Hepatocyte (in vitro differentiated cells): ENCODE measurements at regions not wholly inside any gene's neighbourhood (a gene's known extent, or its start where the extent isn't known, plus 50 kb on each side); places are given as distances from the start of the nearest gene placed in this dataset.

ENCODE experiments used
- DNase-seq: peaks from one replicate; pipeline ENCODE4 v3.0.0-alpha.2; 2016; ENCODE audit warnings: low spot score
- H2AFZ ChIP-seq: fragments of 200-600 bp; sonication (generic); 2 replicates; pipeline ENCODE4 v1.6.0; 2016; ENCODE audit warnings: antibody characterized with exemption, mild to moderate bottlenecking
- H3K27ac ChIP-seq: fragments of 200-600 bp; sonication (generic); 2 replicates; pipeline ENCODE4 v1.5.1; 2016; ENCODE audit warnings: mild to moderate bottlenecking
- H3K27me3 ChIP-seq: fragments of 200-600 bp; sonication (generic); 2 replicates; pipeline ENCODE4 v1.6.1; 2016
- H3K36me3 ChIP-seq: fragments of 200-600 bp; sonication (generic); replicated peaks from 2 replicates; pipeline ENCODE4 v1.5.1; 2016; ENCODE audit warnings: low read depth; ENCODE audit not compliant: insufficient read depth
- H3K4me1 ChIP-seq: fragments of 200-600 bp; sonication (generic); 2 replicates; pipeline ENCODE4 v1.5.1; 2016; ENCODE audit warnings: mild to moderate bottlenecking, moderate library complexity; ENCODE audit not compliant: insufficient read depth
- H3K4me2 ChIP-seq: fragments of 200-600 bp; sonication (generic); 2 replicates; pipeline ENCODE4 v1.6.0; 2016
- H3K4me3 ChIP-seq: fragments of 200-600 bp; sonication (generic); 2 replicates; pipeline ENCODE4 v1.5.1; 2016; ENCODE audit warnings: mild to moderate bottlenecking
- H3K79me2 ChIP-seq: fragments of 200-600 bp; sonication (generic); 2 replicates; pipeline ENCODE4 v1.6.0; 2017; ENCODE audit warnings: mild to moderate bottlenecking
- H3K9me2 ChIP-seq: fragments of 200-600 bp; sonication (generic); replicated peaks from 2 replicates; pipeline ENCODE4 v1.6.0; 2017; ENCODE audit warnings: mild to moderate bottlenecking; ENCODE audit not compliant: insufficient read depth
- H3K9me3 ChIP-seq: fragments of 200-600 bp; sonication (generic); 2 replicates; pipeline ENCODE4 v1.5.1; 2016; ENCODE audit warnings: low read depth, mild to moderate bottlenecking
- H4K20me1 ChIP-seq: fragments of 200-600 bp; sonication (generic); 2 replicates; pipeline ENCODE4 v1.6.0; 2016; ENCODE audit warnings: mild to moderate bottlenecking; ENCODE audit not compliant: insufficient read depth, poor library complexity, severe bottlenecking
- CTCF ChIP-seq: fragments of 200-600 bp; sonication (generic); IDR thresholded peaks from 2 replicates; pipeline ENCODE4 v1.5.1; 2016; ENCODE audit warnings: antibody characterized with exemption, mild to moderate bottlenecking; ENCODE audit not compliant: poor library complexity
- EZH2 ChIP-seq: fragments of 200-600 bp; sonication (generic); IDR thresholded peaks from 2 replicates; pipeline ENCODE4 v1.6.1; 2016; ENCODE audit warnings: antibody characterized with exemption, mild to moderate bottlenecking, borderline replicate concordance
- EZH2phosphoT487 ChIP-seq: fragments of 200-600 bp; sonication (generic); IDR thresholded peaks from one replicate; pipeline ENCODE4 v1.6.1; 2018; ENCODE audit warnings: antibody characterized with exemption, mild to moderate bottlenecking, low read depth, moderate library complexity; ENCODE audit not compliant: unreplicated experiment, severe bottlenecking
- WGBS: methylation state at CpG from one replicate; pipeline ENCODE4 v1.1.6; 2016; ENCODE audit warnings: low lambda C conversion rate; ENCODE audit errors: missing lambda C conversion rate; 5-methylcytosine and 5-hydroxymethylcytosine counted together

GRCh38 chr1:219445864-219446263 is 167.0 kb downstream of the ZC3H11B start:
- DNase-seq: no peak
- Histone ChIP-seq H3K79me2 (no peaks in the 10 kb centered on the region), H3K27me3 (no peaks in the 10 kb centered on the region), H3K4me1 (no peaks in the 10 kb centered on the region), H3K9me3 (no peaks in the 10 kb centered on the region), H3K9me2 (no peaks in the 10 kb centered on the region), H3K27ac (no peak overlapping the region), H3K36me3 (no peaks in the 10 kb centered on the region), H3K4me3 (no peak overlapping the region), H3K4me2 (no peak overlapping the region), H2AFZ (no peak overlapping the region), H4K20me1 (no peaks in the 10 kb centered on the region)
- TF ChIP-seq CTCF (no peak), EZH2phosphoT487 (no peak), EZH2 (no peak)
- 82% methylated on average over 2 of the region's 2 CpGs for WGBS

GRCh38 chr1:219444474-219444873 is 168.4 kb downstream of the ZC3H11B start:
- TF ChIP-seq CTCF (no peak), EZH2 (no peak), EZH2phosphoT487 (no peak)

GRCh38 chr1:219443763-219444162 is 169.1 kb downstream of the ZC3H11B start:
- DNase-seq: no peak
- no peak for TF ChIP-seq EZH2phosphoT487
- Histone ChIP-seq H3K27ac (no peak overlapping the region), H3K79me2 (no peaks in the 10 kb centered on the region), H3K36me3 (no peaks in the 10 kb centered on the region), H2AFZ (no peak overlapping the region), H3K4me1 (no peaks in the 10 kb centered on the region), H3K9me3 (no peaks in the 10 kb centered on the region), H3K27me3 (no peaks in the 10 kb centered on the region), H3K4me3 (no peak overlapping the region), H4K20me1 (no peaks in the 10 kb centered on the region), H3K4me2 (no peak overlapping the region), H3K9me2 (no peaks in the 10 kb centered on the region)
- WGBS: 79% methylated on average over 2 of the region's 2 CpGs

More at GRCh38 chr1:219444474-219444873, 168.4 kb downstream of the ZC3H11B start:
- Histone ChIP-seq H3K27ac (no peak overlapping the region), H3K36me3 (no peaks in the 10 kb centered on the region), H3K4me3 (no peak overlapping the region), H3K4me2 (no peak overlapping the region), H2AFZ (no peak overlapping the region), H3K9me3 (no peaks in the 10 kb centered on the region), H3K9me2 (no peaks in the 10 kb centered on the region), H3K4me1 (no peaks in the 10 kb centered on the region), H4K20me1 (no peaks in the 10 kb centered on the region), H3K27me3 (no peaks in the 10 kb centered on the region), H3K79me2 (no peaks in the 10 kb centered on the region)
- no peak for DNase-seq
- WGBS: 49% methylated on average over 4 of the region's 4 CpGs

- Histone ChIP-seq H3K27me3 (no peaks in the 10 kb centered on the region), H3K4me1 (no peaks in the 10 kb centered on the region), H2AFZ (no peak overlapping the region), H3K4me2 (no peak overlapping the region), H3K27ac (no peak overlapping the region), H3K9me2 (no peaks in the 10 kb centered on the region), H3K9me3 (no peaks in the 10 kb centered on the region), H3K36me3 (no peaks in the 10 kb centered on the region), H3K4me3 (no peak overlapping the region), H3K79me2 (no peaks in the 10 kb centered on the region), H4K20me1 (no peaks in the 10 kb centered on the region)
- DNase-seq: no peak
- TF ChIP-seq EZH2: no peak
- TF ChIP-seq CTCF: no peak
- TF ChIP-seq EZH2phosphoT487: no peak
- 66% methylated on average over 4 of the region's 4 CpGs for WGBS
These were observed 170.3 kb downstream of the ZC3H11B start for GRCh38 chr1:219442611-219443061.
